HG03342 (cell line): ENCODE measurements at regions not wholly inside any gene's neighbourhood (a gene's known extent, or its start where the extent isn't known, plus 50 kb on each side); places are given as distances from the start of the nearest gene placed in this dataset.
A peak's percentile ranks its signal among the peaks of the same experiment; 100 is the strongest.
"Not testable (repeated sequence)": the region's sequence is repeated elsewhere in the genome, so short reads cannot be mapped to it uniquely, and the experiment has no call there.

Experiments used
- ATAC-seq: cut with Tn5 transposase; IDR thresholded peaks from one replicate; pipeline ENCODE4 v1.9.1; 2021; ENCODE audit warnings: mild to moderate bottlenecking, moderate library complexity; ENCODE audit not compliant: unreplicated experiment

DNA sequence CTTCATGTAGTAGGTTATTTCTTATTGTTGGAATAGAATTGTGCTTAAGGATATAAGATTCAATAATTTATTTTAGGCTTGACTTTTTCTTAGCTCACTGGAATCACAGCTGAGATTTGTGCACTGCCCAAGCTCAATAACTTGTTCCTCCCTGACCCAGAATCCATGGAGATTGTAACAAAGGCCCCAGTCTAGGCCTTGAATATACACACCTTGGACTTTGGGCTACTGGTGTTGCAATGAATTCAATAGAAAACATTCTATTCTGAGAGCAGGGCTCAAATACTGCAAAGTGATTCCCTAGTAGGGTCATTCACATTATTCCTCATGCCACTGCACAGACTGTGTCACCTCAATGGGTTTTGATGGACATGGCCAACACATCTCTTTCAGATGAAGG, 352.4 kb downstream of the GALC start:
- no peak for ATAC-seq

DNA sequence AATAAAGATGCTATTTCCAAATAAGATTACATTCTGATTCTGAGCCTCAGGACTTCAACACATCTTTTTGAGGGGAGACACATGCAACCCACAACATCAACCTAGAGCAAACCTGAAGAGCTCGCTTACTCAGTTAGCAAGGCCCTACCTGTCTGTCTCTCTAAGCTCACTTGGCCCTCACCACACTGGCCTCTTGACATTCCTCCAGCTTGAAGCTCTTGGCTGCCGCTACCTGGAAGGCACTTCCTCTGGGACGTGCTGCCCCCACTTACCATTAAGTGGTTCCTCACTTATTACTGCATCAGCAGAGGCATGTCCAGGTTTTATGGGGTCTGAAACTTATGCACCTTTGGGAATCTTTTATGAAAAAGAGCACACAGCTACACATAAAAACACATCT, 354.8 kb downstream of the GALC start:
- no peak for ATAC-seq

- no peak for ATAC-seq
These were observed 357.5 kb downstream of the GALC start for GRCh38 chr14:87635442-87635841.

- no peak for ATAC-seq
These were observed 360.2 kb downstream of the GALC start for GRCh38 chr14:87632796-87633195.

GRCh38 chr14:87630846-87631245, 362.1 kb downstream of the GALC start:
- no peak for ATAC-seq

- no peak for ATAC-seq
These were observed 363.2 kb downstream of the GALC start for GRCh38 chr14:87629788-87630187.

- ATAC-seq = no peak
These were observed 364.2 kb downstream of the GALC start for GRCh38 chr14:87628780-87629179.

DNA sequence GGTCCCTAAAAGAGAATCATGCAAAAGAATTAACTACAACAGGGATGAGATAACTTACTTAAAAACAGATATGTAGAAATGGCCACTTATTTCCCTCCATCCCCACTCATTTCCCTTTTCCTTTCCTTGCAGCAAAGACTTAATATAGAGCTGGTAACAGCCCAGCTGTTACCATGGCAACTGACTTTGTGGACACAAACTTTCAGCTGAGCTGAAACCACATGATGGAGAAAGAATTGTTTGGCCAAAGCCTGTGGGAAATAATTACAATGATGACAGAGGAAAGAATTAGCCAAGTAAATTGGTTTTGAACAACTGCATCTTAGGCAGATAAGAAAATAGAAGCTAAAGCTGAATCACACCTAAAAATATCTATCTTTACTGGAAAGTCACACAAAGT, 364.9 kb downstream of the GALC start:
- ATAC-seq = no peak

DNA sequence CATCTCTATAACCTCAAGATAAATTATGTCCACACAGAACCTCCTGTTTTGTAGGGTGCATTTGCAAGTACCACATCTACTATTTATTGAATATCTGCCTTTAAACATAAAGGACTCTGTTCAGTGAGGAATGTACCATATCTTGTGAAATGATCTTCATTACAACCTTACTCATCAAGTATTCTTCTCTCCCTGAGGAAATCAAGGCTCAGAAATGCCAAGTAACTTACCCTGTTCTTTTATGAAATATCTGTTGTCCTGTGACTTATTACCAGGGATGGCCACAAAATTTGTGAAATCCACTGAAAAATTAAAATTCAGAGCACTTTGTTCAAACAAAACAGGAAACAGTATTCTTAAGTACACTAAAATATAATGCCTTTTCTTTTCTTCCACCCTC, 366.7 kb downstream of the GALC start:
- no peak for ATAC-seq

- ATAC-seq = no peak
These were observed 369.4 kb downstream of the GALC start for GRCh38 chr14:87623616-87624015.

DNA sequence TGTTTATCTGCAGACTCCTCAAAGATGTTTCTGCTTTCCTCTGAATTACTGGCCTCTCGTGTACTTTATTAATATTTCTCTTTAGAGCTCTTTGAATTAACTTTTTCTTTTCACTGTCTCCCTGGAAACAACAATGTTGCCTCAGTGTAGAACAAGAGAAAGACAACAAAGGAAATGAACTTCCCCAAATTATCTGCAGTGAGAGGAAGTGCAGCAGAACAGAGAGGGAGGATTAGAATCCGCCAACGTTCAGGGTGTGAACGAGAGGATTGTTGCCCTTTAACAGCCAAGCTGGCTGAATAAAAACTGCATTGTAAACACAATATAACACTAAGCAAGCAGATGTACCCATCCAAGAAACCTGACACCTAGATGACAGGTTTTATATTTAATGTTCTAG, 375.9 kb downstream of the GALC start:
- no peak for ATAC-seq

- ATAC-seq = peak; percentile 92
These were observed 376.9 kb downstream of the GALC start for GRCh38 chr14:87615822-87616679.

GRCh38 chr14:87615047-87615446, 377.9 kb downstream of the GALC start:
- ATAC-seq = no peak

DNA sequence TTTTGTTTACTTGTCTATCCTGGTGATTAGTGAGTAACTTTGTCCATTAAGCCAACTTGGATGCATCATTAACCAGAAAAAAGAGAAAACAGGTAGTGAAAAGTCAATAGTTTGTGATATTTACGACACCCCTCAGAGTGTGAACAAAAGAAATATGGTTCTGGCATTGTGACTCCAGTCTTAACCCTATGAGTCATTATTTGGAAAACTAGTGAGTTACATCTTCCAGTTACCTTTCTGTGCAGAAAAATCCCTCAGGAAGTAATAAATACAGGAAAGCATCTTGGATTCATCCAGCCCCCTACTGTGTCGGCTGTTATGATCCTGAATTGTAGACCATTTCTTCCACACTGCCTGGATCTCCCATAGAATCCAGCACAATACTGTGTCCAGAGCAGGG, 379.1 kb downstream of the GALC start:
- ATAC-seq = no peak

GRCh38 chr14:87607056-87607455, 385.9 kb downstream of the GALC start:
- ATAC-seq = not testable (repeated sequence)

GRCh38 chr14:87601036-87601435, 391.9 kb downstream of the GALC start:
- ATAC-seq = no peak

DNA sequence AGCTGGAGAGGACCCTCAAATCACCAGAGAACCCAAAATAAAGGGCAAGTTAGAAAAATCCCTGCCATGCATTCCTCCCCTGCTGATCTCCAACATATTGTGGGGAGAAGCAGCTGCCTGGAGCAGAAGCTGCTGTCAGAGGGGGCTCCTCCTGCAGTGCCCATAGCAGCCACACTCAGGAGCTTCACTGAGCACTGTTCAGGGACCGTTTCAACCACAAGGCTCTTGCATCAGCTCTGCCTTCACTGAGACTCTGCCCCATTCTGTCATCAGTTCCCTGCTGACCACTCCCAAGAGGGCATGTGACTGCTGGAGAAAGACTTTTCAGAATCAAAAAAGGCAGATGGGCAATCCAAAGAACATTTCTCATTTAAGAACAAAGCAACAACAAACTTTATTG, 392.7 kb downstream of the GALC start:
- ATAC-seq = no peak

GRCh38 chr14:87581298-87581697, 411.7 kb downstream of the GALC start:
- no peak for ATAC-seq

- ATAC-seq = no peak
These were observed 413.9 kb downstream of the GALC start for GRCh38 chr14:87579036-87579435.

DNA sequence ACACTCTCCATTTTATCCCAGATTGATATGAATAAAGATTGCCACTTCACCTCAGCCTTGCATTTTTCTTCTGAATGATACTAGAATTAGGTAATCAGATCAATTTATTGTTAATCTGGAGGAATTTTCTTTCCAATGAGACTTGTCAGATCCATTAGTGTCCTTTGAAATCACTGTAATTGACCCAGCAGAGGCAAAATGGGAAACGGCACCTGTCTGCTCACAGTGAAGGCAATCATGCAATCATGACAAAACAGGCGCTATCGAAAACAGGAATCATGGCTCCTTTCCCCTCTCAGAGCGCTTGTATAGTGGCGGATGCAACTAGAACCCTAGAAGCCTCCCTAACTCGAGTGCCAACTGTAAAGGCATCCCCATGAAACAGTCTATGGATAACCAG, 417.6 kb downstream of the GALC start:
- no peak for ATAC-seq

DNA sequence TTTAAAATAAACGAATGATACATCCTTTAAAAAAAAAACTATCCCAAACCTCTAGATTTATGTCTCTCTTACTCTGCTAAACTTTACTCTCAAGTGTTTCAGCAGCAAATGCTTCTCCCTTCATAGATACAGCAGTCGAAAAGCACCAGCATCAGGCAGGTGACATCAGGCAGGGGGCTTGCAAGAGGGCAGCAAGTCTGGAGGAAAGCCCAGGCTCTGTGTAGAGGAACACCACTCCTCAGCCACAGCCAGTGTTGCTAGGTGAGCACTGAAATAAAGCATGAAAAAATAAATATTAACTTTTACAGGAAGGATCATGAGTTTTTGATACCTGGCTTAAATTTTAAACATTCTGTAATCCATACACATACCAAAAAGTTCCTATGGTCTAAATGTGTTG, 419.4 kb downstream of the GALC start:
- no peak for ATAC-seq

GRCh38 chr14:87567618-87568295, 425.2 kb downstream of the GALC start:
- no peak for ATAC-seq
